Right lobe of liver (tissue), 6 donors: ENCODE measurements at regions not wholly inside any gene's neighbourhood (a gene's known extent, or its start where the extent isn't known, plus 50 kb on each side); places are given as distances from the start of the nearest gene placed in this dataset.

Experiments
- ATAC-seq, 4 donors: fragments of 200-7000 bp; cut with Tn5 transposase; one replicate each; pipeline ENCODE4 v1.9.1; 2020; ENCODE audit warnings: mild to moderate bottlenecking in 4 of 4, moderate library complexity in 4 of 4
- DNase-seq, 3 donors: peaks; one replicate each; pipeline ENCODE4 v3.0.0-alpha.2; 2020
- H3K27ac ChIP-seq, 3 donors: fragments of 200-600 bp; one replicate each; pipeline ENCODE4 v1.8.0; 2022
- H3K27me3 ChIP-seq, 2 donors: fragments of 200-600 bp; one replicate each; pipeline ENCODE4 v1.8.0; 2022
- H3K36me3 ChIP-seq, 4 donors: fragments of 200-600 bp; sonication (generic) in 1 of 4; one replicate each; pipeline versions ENCODE4 v1.5.1 to v1.8.0; 2017 to 2022; ENCODE audit warnings: control low read depth in 1 of 4
- H3K4me1 ChIP-seq, 4 donors: fragments of 200-600 bp; sonication (generic) in 1 of 4; one replicate each; pipeline versions ENCODE4 v1.5.1 to v1.8.0; 2017 to 2022; ENCODE audit warnings: control low read depth in 1 of 4
- H3K4me3 ChIP-seq, 3 donors: fragments of 200-600 bp; one replicate each; pipeline ENCODE4 v1.8.0; 2022
- H3K9me3 ChIP-seq, 4 donors: fragments of 200-600 bp; sonication (generic) in 1 of 4; one replicate each; pipeline versions ENCODE4 v1.5.1 to v1.8.0; 2017 to 2022; ENCODE audit warnings: control low read depth in 1 of 4
- CTCF ChIP-seq, 4 donors: fragments of 200-600 bp in 3 of 4; fragments of 450-650 bp in 1 of 4; IDR thresholded peaks; one replicate each; pipeline versions ENCODE4 v1.5.1 to v1.8.0; 2016 to 2022; ENCODE audit warnings: antibody characterized with exemption in 4 of 4, mild to moderate bottlenecking in 2 of 4
- POLR2A ChIP-seq: fragments of 450-650 bp; IDR thresholded peaks from one replicate; pipeline ENCODE4 v1.6.1; 2017; ENCODE audit warnings: antibody characterized with exemption, mild to moderate bottlenecking
- whole genome bisulfite sequencing: methylation state at CpG from one replicate; pipeline ENCODE4 v1.1.6; 2018; ENCODE audit warnings: low coverage, low lambda C conversion rate; ENCODE audit not compliant: insufficient coverage; ENCODE audit errors: missing lambda C conversion rate; 5-methylcytosine and 5-hydroxymethylcytosine counted together
- intact Hi-C, 2 donors: fragments of 100-400 bp; cut with DNase I; formaldehyde crosslinking; loops; one replicate each; pipeline versions ENCODE4 v1.11.2 to v1.14.1; 2022
- donor health status: DM: no; HTN: yes; CAD: no.
- donor health status: DM: no; HTN: no; CAD: no.
- donor health status: DM: no; HTN: no; CAD: no.
- donor health status: DM: no; HTN: yes; CAD: no.
- donor health status: DM: no; HTN: yes; CAD: no.

- no peaks in the 10 kb centered on the region for H3K4me1 ChIP-seq
- intact Hi-C loops = no loop called here
- WGBS = 70% methylated on average over 6 of the region's 6 CpGs
- H3K27me3 ChIP-seq = no peaks in the 10 kb centered on the region
- DNase-seq = no peak
- ATAC-seq = no peak
- H3K4me3 ChIP-seq = no peak overlapping the region
- TF ChIP-seq POLR2A (no peak), CTCF (IDR thresholded peaks at IDR 0.05) (no peak)
- no peaks in the 10 kb centered on the region for H3K36me3 ChIP-seq
- H3K9me3 ChIP-seq = peaks cover 0 to 4% (median 0%) of the 10 kb centered on the region in 4 donors
- no peak overlapping the region for H3K27ac ChIP-seq
These were observed 561.1 kb downstream of the TBC1D22A start for GRCh38 chr22:47323518-47323917.

- DNase-seq (no peak), ATAC-seq (no peak)
- Histone ChIP-seq H3K27me3 (no peaks in the 10 kb centered on the region), H3K4me3 (no peak overlapping the region), H3K27ac (no peak overlapping the region), H3K9me3 (peaks cover 0 to 4% (median 0%) of the 10 kb centered on the region in 4 donors), H3K36me3 (no peaks in the 10 kb centered on the region), H3K4me1 (no peaks in the 10 kb centered on the region)
- TF ChIP-seq CTCF (IDR thresholded peaks at IDR 0.05) (no peak), POLR2A (no peak)
- intact Hi-C loops = no loop called here
- 44% methylated on average over 7 of the region's 7 CpGs for WGBS
These were observed 560.4 kb downstream of the TBC1D22A start for GRCh38 chr22:47322854-47323253.

GRCh38 chr22:47320560-47320959 is 558.1 kb downstream of the TBC1D22A start:
- WGBS = 67% methylated on average over 1 of the region's 1 CpG
- H3K9me3 ChIP-seq = peaks cover 0 to 4% (median 0%) of the 10 kb centered on the region in 4 donors
- H3K27me3 ChIP-seq = no peaks in the 10 kb centered on the region

GRCh38 chr22:47318041-47318737 is 555.7 kb downstream of the TBC1D22A start:
- Histone ChIP-seq H3K27me3 (no peaks in the 10 kb centered on the region), H3K36me3 (no peaks in the 10 kb centered on the region), H3K9me3 (peaks cover 0 to 4% (median 0%) of the 10 kb centered on the region in 4 donors), H3K4me1 (no peaks in the 10 kb centered on the region), H3K27ac (no peak overlapping the region), H3K4me3 (no peak overlapping the region)
- ATAC-seq (no peak), DNase-seq (no peak)
- WGBS = 47% methylated on average over 9 of the region's 9 CpGs
- TF ChIP-seq CTCF (IDR thresholded peaks at IDR 0.05) (no peak), POLR2A (no peak)
- intact Hi-C loops = no loop called here

More at GRCh38 chr22:47320560-47320959, 558.1 kb downstream of the TBC1D22A start:
- Histone ChIP-seq H3K4me1 (no peaks in the 10 kb centered on the region), H3K4me3 (no peak overlapping the region), H3K27ac (no peak overlapping the region), H3K36me3 (no peaks in the 10 kb centered on the region)
- no peak for TF ChIP-seq CTCF (IDR thresholded peaks at IDR 0.05)
- no peak for TF ChIP-seq POLR2A
- ATAC-seq (no peak), DNase-seq (no peak)
- intact Hi-C loops = no loop called here
